GM19035 (cell line): ENCODE measurements at regions not wholly inside any gene's neighbourhood (a gene's known extent, or its start where the extent isn't known, plus 50 kb on each side); places are given as distances from the start of the nearest gene placed in this dataset.

Experiments
- ATAC-seq: cut with Tn5 transposase; IDR thresholded peaks from one replicate; pipeline ENCODE4 v1.9.1; 2021; ENCODE audit not compliant: unreplicated experiment

GRCh38 chrX:39458779-39459178 is 639.0 kb downstream of the BCOR start:
- no peak for ATAC-seq

GRCh38 chrX:39459204-39459603 is 638.6 kb downstream of the BCOR start:
- ATAC-seq = no peak

GRCh38 chrX:39459952-39460351 is 637.8 kb downstream of the BCOR start:
- ATAC-seq = no peak

GRCh38 chrX:39460499-39460898 is 637.3 kb downstream of the BCOR start:
- ATAC-seq = no peak

GRCh38 chrX:39462835-39463234 is 634.9 kb downstream of the BCOR start:
- no peak for ATAC-seq

- no peak for ATAC-seq
Measured at GRCh38 chrX:39464253-39464652, 633.5 kb downstream of the BCOR start.

- no peak for ATAC-seq
Measured at GRCh38 chrX:39465467-39465866, 632.3 kb downstream of the BCOR start.

GRCh38 chrX:39465906-39466305 is 631.9 kb downstream of the BCOR start:
- ATAC-seq = no peak

GRCh38 chrX:39469126-39469525 is 628.6 kb downstream of the BCOR start:
- ATAC-seq = no peak

GRCh38 chrX:39470588-39471407 is 627.0 kb downstream of the BCOR start:
- no peak for ATAC-seq

- no peak for ATAC-seq
Measured at GRCh38 chrX:39472161-39472560, 625.6 kb downstream of the BCOR start.

GRCh38 chrX:39473812-39474211 is 623.9 kb downstream of the BCOR start:
- no peak for ATAC-seq

GRCh38 chrX:39475372-39475771 is 622.4 kb downstream of the BCOR start:
- no peak for ATAC-seq

- ATAC-seq = no peak
Measured at GRCh38 chrX:39476604-39477021, 621.1 kb downstream of the BCOR start.

- ATAC-seq = no peak
Measured at GRCh38 chrX:39477031-39477761, 620.6 kb downstream of the BCOR start.

GRCh38 chrX:39477762-39478120 is 620.0 kb downstream of the BCOR start:
- ATAC-seq = no peak

GRCh38 chrX:39479856-39480255 is 617.9 kb downstream of the BCOR start:
- ATAC-seq = no peak

GRCh38 chrX:39480963-39481362 is 616.8 kb downstream of the BCOR start:
- no peak for ATAC-seq

- ATAC-seq = no peak
Measured at GRCh38 chrX:39481621-39482020, 616.1 kb downstream of the BCOR start.

GRCh38 chrX:39484159-39485068 is 613.3 kb downstream of the BCOR start:
- ATAC-seq = no peak

GRCh38 chrX:39487166-39487968 is 610.4 kb downstream of the BCOR start:
- ATAC-seq = no peak
